GM23338 (cell line): ENCODE measurements at regions not wholly inside any gene's neighbourhood (a gene's known extent, or its start where the extent isn't known, plus 50 kb on each side); places are given as distances from the start of the nearest gene placed in this dataset.

ENCODE experiments used
- CREB1 ChIP-seq: fragments of 250-450 bp; sonication (Bioruptor Pico); IDR thresholded peaks from 2 replicates; pipeline ENCODE4 v1.5.0; 2020; ENCODE audit warnings: low read depth, mild to moderate bottlenecking, moderate library complexity
- CTCF ChIP-seq, 2 experiments: fragments of 200-600 bp in 1 of 2; sonication (generic) in 1 of 2; conservative IDR thresholded peaks; 2 replicates each; pipeline versions ENCODE4 v1.5.1 to v1.6.1; 2016 to 2017; ENCODE audit warnings: antibody characterized with exemption in 2 of 2, low read depth in 2 of 2, mild to moderate bottlenecking in 2 of 2, moderate library complexity in 1 of 2
- EZH2 ChIP-seq: fragments of 200-600 bp; sonication (generic); IDR thresholded peaks from one replicate; pipeline ENCODE4 v1.8.0; 2017; ENCODE audit warnings: antibody characterized with exemption, mild to moderate bottlenecking, low read depth; ENCODE audit not compliant: unreplicated experiment
- EZH2phosphoT487 ChIP-seq: fragments of 200-600 bp; sonication (generic); IDR thresholded peaks from one replicate; pipeline ENCODE4 v1.8.1; 2018; ENCODE audit warnings: antibody characterized with exemption; ENCODE audit not compliant: unreplicated experiment
- JUNB ChIP-seq: IDR thresholded peaks from one replicate; pipeline ENCODE4 v1.6.1; 2016; ENCODE audit warnings: antibody characterized with exemption; ENCODE audit not compliant: unreplicated experiment
- POLR2AphosphoS5 ChIP-seq: IDR thresholded peaks from 2 replicates; pipeline ENCODE4 v1.6.1; 2016; ENCODE audit warnings: antibody characterized with exemption, low read depth
- REST ChIP-seq: IDR thresholded peaks from one replicate; pipeline ENCODE4 v1.6.1; 2018; ENCODE audit warnings: antibody characterized with exemption; ENCODE audit not compliant: unreplicated experiment
- ZNF114 ChIP-seq: fragments of 250-450 bp; sonication (Bioruptor Pico); IDR thresholded peaks from 2 replicates; pipeline ENCODE4 v1.5.0; 2020; ENCODE audit warnings: mild to moderate bottlenecking, moderate library complexity

- TF ChIP-seq ZNF114 (CRISPR knock-in tag) (no peak), CTCF (conservative IDR thresholded peaks at IDR 0.05; ENCODE audit: low read depth in 2 of 2) (no peak), EZH2 (no peak), POLR2AphosphoS5 (no peak), REST (no peak), JUNB (no peak), EZH2phosphoT487 (no peak), CREB1 (CRISPR knock-in tag) (no peak)
These were observed 101.9 kb downstream of the EVX1 start for GRCh38 chr7:27344471-27344870.
